Loucy (cell line): ENCODE measurements at regions not wholly inside any gene's neighbourhood (a gene's known extent, or its start where the extent isn't known, plus 50 kb on each side); places are given as distances from the start of the nearest gene placed in this dataset.

Experiments
- H2AFZ ChIP-seq: fragments of 200-600 bp; sonication (generic); 2 replicates; pipeline ENCODE4 v1.6.0; 2016; ENCODE audit warnings: antibody characterized with exemption, mild to moderate bottlenecking, low read length, moderate library complexity
- H3F3A ChIP-seq: fragments of 200-600 bp; 2 replicates; pipeline ENCODE4 v1.6.0; 2016; ENCODE audit warnings: antibody characterized with exemption, low read depth, mild to moderate bottlenecking
- H3K27me3 ChIP-seq: fragments of 200-600 bp; sonication (generic); 2 replicates; pipeline ENCODE4 v1.6.1; 2014; ENCODE audit warnings: low read length, mild to moderate bottlenecking; ENCODE audit not compliant: insufficient read depth, poor library complexity, severe bottlenecking
- H3K36me3 ChIP-seq: fragments of 200-600 bp; sonication (generic); 2 replicates; pipeline ENCODE4 v1.6.1; 2016; ENCODE audit warnings: low read length; ENCODE audit not compliant: insufficient read depth
- H3K4me1 ChIP-seq: fragments of 200-600 bp; sonication (generic); 2 replicates; pipeline ENCODE4 v1.5.1; 2014; ENCODE audit warnings: low read length, mild to moderate bottlenecking; ENCODE audit not compliant: insufficient read depth, poor library complexity, severe bottlenecking
- H3K4me2 ChIP-seq: fragments of 200-600 bp; sonication (generic); 2 replicates; pipeline ENCODE4 v1.6.0; 2014; ENCODE audit warnings: antibody characterized with exemption, low read length, low read depth, mild to moderate bottlenecking; ENCODE audit not compliant: poor library complexity, severe bottlenecking
- H3K4me3 ChIP-seq: fragments of 200-600 bp; sonication (generic); 2 replicates; pipeline ENCODE4 v1.5.1; 2014; ENCODE audit warnings: low read length, mild to moderate bottlenecking, mixed read lengths; ENCODE audit not compliant: poor library complexity, severe bottlenecking
- H3K79me2 ChIP-seq: fragments of 200-600 bp; sonication (generic); 2 replicates; pipeline ENCODE4 v1.6.1; 2014; ENCODE audit warnings: low read length; ENCODE audit not compliant: insufficient read depth
- H3K9ac ChIP-seq: fragments of 200-600 bp; sonication (generic); 2 replicates; pipeline ENCODE4 v1.6.0; 2014; ENCODE audit warnings: mild to moderate bottlenecking, low read depth, low read length, moderate library complexity; ENCODE audit not compliant: poor library complexity, severe bottlenecking
- H3K9me2 ChIP-seq: fragments of 200-600 bp; sonication (generic); replicated peaks from 2 replicates; pipeline ENCODE4 v1.6.1; 2016; ENCODE audit warnings: low read depth, low read length, mixed read lengths
- H3K9me3 ChIP-seq: fragments of 200-600 bp; sonication (generic); 2 replicates; pipeline ENCODE4 v1.6.1; 2014; ENCODE audit warnings: mild to moderate bottlenecking, antibody characterized with exemption, low read length, low read depth; ENCODE audit not compliant: insufficient read depth
- H4K20me1 ChIP-seq: fragments of 200-600 bp; sonication (generic); 2 replicates; pipeline ENCODE4 v1.6.0; 2014; ENCODE audit warnings: antibody characterized with exemption, low read length, mild to moderate bottlenecking; ENCODE audit not compliant: insufficient read depth, poor library complexity, severe bottlenecking
- EZH2phosphoT487 ChIP-seq: fragments of 200-600 bp; IDR thresholded peaks from 2 replicates; pipeline ENCODE4 v1.6.1; 2018; ENCODE audit warnings: antibody characterized with exemption, mild to moderate bottlenecking, moderate library complexity, borderline replicate concordance
- TF ChIP-seq, protein P1 (sequence below): fragments of 200-600 bp; sonication (generic); conservative IDR thresholded peaks from 2 replicates; pipeline ENCODE4 v1.5.1; 2014; ENCODE audit warnings: mild to moderate bottlenecking, antibody characterized with exemption, low read length

DNA sequence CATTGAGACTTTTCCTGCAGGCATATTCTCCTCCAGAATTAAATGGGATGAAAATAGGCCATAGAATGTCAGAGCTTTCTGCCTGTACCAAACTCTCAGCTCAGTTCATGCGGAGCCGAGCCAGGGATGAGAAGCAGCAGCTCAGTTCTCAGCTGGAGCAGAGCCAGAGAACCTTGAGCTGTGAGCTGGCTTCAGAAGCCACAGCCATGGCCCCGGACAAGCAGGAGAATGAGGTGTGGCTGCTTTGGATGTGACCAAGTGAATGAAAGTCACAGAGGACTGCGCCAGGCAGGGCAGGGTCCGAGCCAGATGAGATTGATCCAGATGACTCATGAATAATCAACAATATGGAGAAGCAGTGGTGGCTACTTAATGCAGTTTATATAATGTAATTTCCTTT, 633.8 kb downstream of the NCAM2 start:
- Histone ChIP-seq H3K27me3 (no peaks in the 10 kb centered on the region), H3F3A (no peaks in the 10 kb centered on the region), H3K4me2 (no peak overlapping the region), H3K4me1 (no peaks in the 10 kb centered on the region), H3K79me2 (no peaks in the 10 kb centered on the region), H3K9me3 (no peaks in the 10 kb centered on the region), H3K9ac (no peak overlapping the region), H3K9me2 (no peaks in the 10 kb centered on the region), H3K36me3 (no peaks in the 10 kb centered on the region), H3K4me3 (no peak overlapping the region), H2AFZ (no peak overlapping the region), H4K20me1 (no peaks in the 10 kb centered on the region)
- TF ChIP-seq, protein P1, sequence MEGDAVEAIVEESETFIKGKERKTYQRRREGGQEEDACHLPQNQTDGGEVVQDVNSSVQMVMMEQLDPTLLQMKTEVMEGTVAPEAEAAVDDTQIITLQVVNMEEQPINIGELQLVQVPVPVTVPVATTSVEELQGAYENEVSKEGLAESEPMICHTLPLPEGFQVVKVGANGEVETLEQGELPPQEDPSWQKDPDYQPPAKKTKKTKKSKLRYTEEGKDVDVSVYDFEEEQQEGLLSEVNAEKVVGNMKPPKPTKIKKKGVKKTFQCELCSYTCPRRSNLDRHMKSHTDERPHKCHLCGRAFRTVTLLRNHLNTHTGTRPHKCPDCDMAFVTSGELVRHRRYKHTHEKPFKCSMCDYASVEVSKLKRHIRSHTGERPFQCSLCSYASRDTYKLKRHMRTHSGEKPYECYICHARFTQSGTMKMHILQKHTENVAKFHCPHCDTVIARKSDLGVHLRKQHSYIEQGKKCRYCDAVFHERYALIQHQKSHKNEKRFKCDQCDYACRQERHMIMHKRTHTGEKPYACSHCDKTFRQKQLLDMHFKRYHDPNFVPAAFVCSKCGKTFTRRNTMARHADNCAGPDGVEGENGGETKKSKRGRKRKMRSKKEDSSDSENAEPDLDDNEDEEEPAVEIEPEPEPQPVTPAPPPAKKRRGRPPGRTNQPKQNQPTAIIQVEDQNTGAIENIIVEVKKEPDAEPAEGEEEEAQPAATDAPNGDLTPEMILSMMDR: no peak
- TF ChIP-seq EZH2phosphoT487: no peak

DNA sequence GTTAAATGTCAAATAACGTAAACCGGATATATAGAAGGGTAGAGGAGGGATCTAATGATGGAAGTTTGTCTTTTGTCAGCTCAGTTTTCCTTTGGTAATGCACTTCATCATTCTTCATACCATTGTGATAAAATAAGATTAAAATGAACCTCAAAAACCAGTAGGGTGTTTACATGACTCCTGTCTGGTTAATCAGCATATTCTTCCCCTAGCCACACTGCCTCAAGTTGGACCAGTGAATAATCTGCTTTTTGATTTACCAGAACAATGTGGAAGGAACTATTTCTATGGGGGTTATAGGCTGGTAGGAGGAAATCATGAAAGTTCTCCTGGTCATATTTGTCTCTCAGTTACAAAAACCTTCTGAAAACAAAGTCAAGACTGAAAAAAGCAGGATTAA, 634.7 kb downstream of the NCAM2 start:
- Histone ChIP-seq H3K9me3 (no peaks in the 10 kb centered on the region), H4K20me1 (no peaks in the 10 kb centered on the region), H3K27me3 (no peaks in the 10 kb centered on the region), H3K9me2 (no peaks in the 10 kb centered on the region), H3F3A (no peaks in the 10 kb centered on the region), H3K4me3 (no peak overlapping the region), H3K36me3 (no peaks in the 10 kb centered on the region), H3K79me2 (no peaks in the 10 kb centered on the region), H3K4me1 (no peaks in the 10 kb centered on the region), H2AFZ (no peak overlapping the region), H3K4me2 (no peak overlapping the region), H3K9ac (no peak overlapping the region)
- TF ChIP-seq EZH2phosphoT487: no peak
- TF ChIP-seq, protein P1: no peak

DNA sequence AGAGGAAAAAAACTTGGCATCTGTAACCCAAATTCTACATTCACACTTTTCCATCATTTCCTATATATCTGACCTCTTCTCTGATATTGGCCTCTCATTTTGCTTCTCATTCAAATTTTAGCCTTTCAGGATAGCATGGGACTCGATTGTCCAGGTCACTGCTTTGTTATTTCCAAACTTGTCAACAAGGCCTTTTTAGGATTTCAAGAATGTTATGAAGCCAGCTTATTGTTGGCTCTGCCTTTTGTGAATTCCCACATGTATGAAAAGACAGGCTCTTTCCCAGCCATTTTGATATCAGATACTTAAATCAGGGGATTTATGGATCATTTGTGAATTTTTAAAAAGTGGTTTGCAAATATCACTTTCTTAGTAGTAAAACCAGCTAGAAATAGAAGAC, 663.5 kb downstream of the NCAM2 start:
- Histone ChIP-seq H3K4me1 (no peaks in the 10 kb centered on the region), H4K20me1 (no peaks in the 10 kb centered on the region), H3K4me3 (no peak overlapping the region), H3K27me3 (no peaks in the 10 kb centered on the region), H3K9me2 (no peaks in the 10 kb centered on the region), H2AFZ (no peak overlapping the region), H3K9me3 (no peaks in the 10 kb centered on the region), H3K79me2 (no peaks in the 10 kb centered on the region), H3K36me3 (no peaks in the 10 kb centered on the region), H3K4me2 (no peak overlapping the region), H3K9ac (no peak overlapping the region), H3F3A (no peaks in the 10 kb centered on the region)
- TF ChIP-seq, protein P1: no peak
- no peak for TF ChIP-seq EZH2phosphoT487
